ENCODE measurements at regions not wholly inside any gene's neighbourhood (a gene's known extent, or its start where the extent isn't known, plus 50 kb on each side); places are given as distances from the start of the nearest gene placed in this dataset.

DNA sequence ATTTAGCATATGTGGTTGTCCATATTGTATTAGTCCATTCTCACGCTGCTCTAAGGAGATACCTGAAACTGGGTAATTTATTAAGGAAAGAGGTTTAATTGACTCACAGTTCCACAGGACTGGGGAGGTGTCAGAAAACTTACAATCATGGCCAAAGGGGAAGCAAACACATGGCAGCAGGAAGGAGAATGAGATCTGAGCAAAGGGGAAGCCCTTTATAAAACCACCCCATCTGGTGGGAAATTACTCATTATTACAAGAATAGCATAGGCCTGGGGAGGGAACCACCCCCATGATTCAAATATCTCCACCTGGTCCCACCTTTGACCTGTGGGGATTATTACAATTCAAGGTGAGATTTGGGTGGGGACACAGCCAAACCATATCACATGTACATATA lies 122.6 kb upstream of the ANK2 start:
- TF ChIP-seq ESRRA (IDR thresholded peaks at IDR 0.05; ENCODE audit: borderline replicate concordance, low read depth), result no peak
- TF ChIP-seq, protein P1, sequence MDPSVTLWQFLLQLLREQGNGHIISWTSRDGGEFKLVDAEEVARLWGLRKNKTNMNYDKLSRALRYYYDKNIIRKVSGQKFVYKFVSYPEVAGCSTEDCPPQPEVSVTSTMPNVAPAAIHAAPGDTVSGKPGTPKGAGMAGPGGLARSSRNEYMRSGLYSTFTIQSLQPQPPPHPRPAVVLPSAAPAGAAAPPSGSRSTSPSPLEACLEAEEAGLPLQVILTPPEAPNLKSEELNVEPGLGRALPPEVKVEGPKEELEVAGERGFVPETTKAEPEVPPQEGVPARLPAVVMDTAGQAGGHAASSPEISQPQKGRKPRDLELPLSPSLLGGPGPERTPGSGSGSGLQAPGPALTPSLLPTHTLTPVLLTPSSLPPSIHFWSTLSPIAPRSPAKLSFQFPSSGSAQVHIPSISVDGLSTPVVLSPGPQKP (CRISPR knock-in tag; IDR thresholded peaks at IDR 0.05), result no peak
